ENCODE measurements at regions not wholly inside any gene's neighbourhood (a gene's known extent, or its start where the extent isn't known, plus 50 kb on each side); places are given as distances from the start of the nearest gene placed in this dataset.

- Histone ChIP-seq H3K27ac (ENCODE audit: low read length) (no peak overlapping the region), H3K4me2 (ENCODE audit: low read length) (no peak overlapping the region)
- TF ChIP-seq EP300 (conservative IDR thresholded peaks at IDR 0.05; ENCODE audit: poor library complexity, severe bottlenecking) (no peak), TAF1 (IDR thresholded peaks at IDR 0.05; ENCODE audit: low read depth) (no peak), RAD21 (conservative IDR thresholded peaks at IDR 0.05) (no peak), MXI1 (conservative IDR thresholded peaks at IDR 0.05; ENCODE audit: poor library complexity, severe bottlenecking) (no peak), EZH2 (IDR thresholded peaks at IDR 0.05; ENCODE audit: borderline replicate concordance, insufficient read depth, low read length, poor library complexity, severe bottlenecking) (no peak), REST (IDR thresholded peaks at IDR 0.05; ENCODE audit: borderline replicate concordance) (no peak), POLR2AphosphoS5 (IDR thresholded peaks at IDR 0.05) (no peak), CTCF (IDR thresholded peaks at IDR 0.05; ENCODE audit: poor library complexity, severe bottlenecking) (no peak), SMC3 (conservative IDR thresholded peaks at IDR 0.05; ENCODE audit: poor library complexity) (no peak)
These were observed 334.6 kb downstream of the GABRB3 start for GRCh38 chr15:26438316-26438715.

GRCh38 chr15:26433818-26434217 is 339.0 kb downstream of the GABRB3 start:
- no peaks in the 10 kb centered on the region for H4K20me1 ChIP-seq (ENCODE audit: insufficient read depth)
- no peak overlapping the region for H2AFZ ChIP-seq (ENCODE audit: low read depth, low read length)
- no peak overlapping the region for H3K4me3 ChIP-seq (ENCODE audit: low read length)
- no peaks in the 10 kb centered on the region for H3K36me3 ChIP-seq (ENCODE audit: insufficient read depth, low read length)
- H3K9ac ChIP-seq (ENCODE audit: low read length) = no peak overlapping the region
- H3K9me2 ChIP-seq (ENCODE audit: insufficient read depth, low read length) = no peaks in the 10 kb centered on the region
- H3F3A ChIP-seq (ENCODE audit: insufficient read depth, low read length, poor library complexity, severe bottlenecking) = no peaks in the 10 kb centered on the region
- no peaks in the 10 kb centered on the region for H3K79me2 ChIP-seq (replicated peaks; ENCODE audit: insufficient read depth, low read length)
- no peaks in the 10 kb centered on the region for H3K9me3 ChIP-seq (ENCODE audit: low read length)
- no peaks in the 10 kb centered on the region for H3K27me3 ChIP-seq (ENCODE audit: insufficient read depth, low read depth, low read length)
- no peak overlapping the region for H3K4me2 ChIP-seq (ENCODE audit: low read length)
- no peak overlapping the region for H3K27ac ChIP-seq (ENCODE audit: low read length)
- TF ChIP-seq POLR2AphosphoS5 (IDR thresholded peaks at IDR 0.05) (no peak), EZH2 (IDR thresholded peaks at IDR 0.05; ENCODE audit: borderline replicate concordance, insufficient read depth, low read length, poor library complexity, severe bottlenecking) (no peak), CTCF (IDR thresholded peaks at IDR 0.05; ENCODE audit: poor library complexity, severe bottlenecking) (no peak), TAF1 (IDR thresholded peaks at IDR 0.05; ENCODE audit: low read depth) (no peak), EP300 (conservative IDR thresholded peaks at IDR 0.05; ENCODE audit: poor library complexity, severe bottlenecking) (no peak), REST (IDR thresholded peaks at IDR 0.05; ENCODE audit: borderline replicate concordance) (no peak)

More at GRCh38 chr15:26438316-26438715, 334.6 kb downstream of the GABRB3 start:
- Histone ChIP-seq H3K9me2 (ENCODE audit: insufficient read depth, low read length) (no peaks in the 10 kb centered on the region), H3F3A (ENCODE audit: insufficient read depth, low read length, poor library complexity, severe bottlenecking) (no peaks in the 10 kb centered on the region), H3K4me3 (ENCODE audit: low read length) (no peak overlapping the region), H4K20me1 (ENCODE audit: insufficient read depth) (no peaks in the 10 kb centered on the region), H3K79me2 (replicated peaks; ENCODE audit: insufficient read depth, low read length) (no peaks in the 10 kb centered on the region), H3K9me3 (ENCODE audit: low read length) (no peaks in the 10 kb centered on the region), H2AFZ (ENCODE audit: low read depth, low read length) (no peak overlapping the region), H3K27me3 (ENCODE audit: insufficient read depth, low read depth, low read length) (no peaks in the 10 kb centered on the region), H3K9ac (ENCODE audit: low read length) (no peak overlapping the region), H3K36me3 (ENCODE audit: insufficient read depth, low read length) (no peaks in the 10 kb centered on the region)

Data from neural cell (in vitro differentiated cells).